DOHH2 (cell line): ENCODE measurements at regions not wholly inside any gene's neighbourhood (a gene's known extent, or its start where the extent isn't known, plus 50 kb on each side); places are given as distances from the start of the nearest gene placed in this dataset.

Source experiments
- H3F3A ChIP-seq: fragments of 200-600 bp; sonication (generic), shearing (Covaris generic); 2 replicates; pipeline ENCODE4 v1.6.0; 2016; ENCODE audit warnings: antibody characterized with exemption, mild to moderate bottlenecking; ENCODE audit not compliant: control insufficient read depth, insufficient read depth
- H3K27ac ChIP-seq: fragments of 200-600 bp; sonication (generic); 2 replicates; pipeline ENCODE4 v1.5.1; 2014; ENCODE audit warnings: low read depth, mild to moderate bottlenecking, low read length, moderate library complexity
- H3K27me3 ChIP-seq: fragments of 200-600 bp; sonication (generic); 2 replicates; pipeline ENCODE4 v1.6.1; 2014; ENCODE audit warnings: mild to moderate bottlenecking, low read length, mixed read lengths; ENCODE audit not compliant: control insufficient read depth
- H3K36me3 ChIP-seq: fragments of 200-600 bp; sonication (generic); 2 replicates; pipeline ENCODE4 v1.6.1; 2014; ENCODE audit warnings: mild to moderate bottlenecking, low read length, moderate library complexity, mixed read lengths; ENCODE audit not compliant: control insufficient read depth
- H3K4me1 ChIP-seq: fragments of 200-600 bp; sonication (generic); 2 replicates; pipeline ENCODE4 v1.6.1; 2014; ENCODE audit warnings: mild to moderate bottlenecking, low read length, mixed read lengths; ENCODE audit not compliant: control insufficient read depth
- H3K4me2 ChIP-seq: fragments of 200-600 bp; sonication (generic); 2 replicates; pipeline ENCODE4 v1.6.0; 2014; ENCODE audit warnings: mild to moderate bottlenecking, low read length, moderate library complexity
- H3K4me3 ChIP-seq: fragments of 200-600 bp; sonication (generic); 2 replicates; pipeline ENCODE4 v1.5.1; 2014; ENCODE audit warnings: mild to moderate bottlenecking, low read length, mixed read lengths
- H3K79me2 ChIP-seq: fragments of 200-600 bp; sonication (generic); 2 replicates; pipeline ENCODE4 v1.6.1; 2014; ENCODE audit warnings: mild to moderate bottlenecking, low read length, mixed read lengths; ENCODE audit not compliant: control insufficient read depth
- H3K9me2 ChIP-seq: fragments of 200-600 bp; sonication (generic); replicated peaks from 2 replicates; pipeline ENCODE4 v1.6.1; 2014; ENCODE audit warnings: mild to moderate bottlenecking, low read length, mixed read lengths; ENCODE audit not compliant: control insufficient read depth
- H3K9me3 ChIP-seq: fragments of 200-600 bp; sonication (generic); 2 replicates; pipeline ENCODE4 v1.6.1; 2014; ENCODE audit warnings: antibody characterized with exemption, low read length, mixed read lengths; ENCODE audit not compliant: control insufficient read depth, insufficient read depth
- H4K20me1 ChIP-seq: fragments of 200-600 bp; sonication (generic); 2 replicates; pipeline ENCODE4 v1.6.0; 2014; ENCODE audit warnings: low read depth, mild to moderate bottlenecking, antibody characterized with exemption, low read length, moderate library complexity; ENCODE audit not compliant: control insufficient read depth, insufficient read depth
- CTCF ChIP-seq: fragments of 200-600 bp; sonication (generic); IDR thresholded peaks from one replicate; pipeline ENCODE4 v1.5.1; 2014; ENCODE audit warnings: antibody characterized with exemption, mild to moderate bottlenecking, low read depth, low read length; ENCODE audit not compliant: poor library complexity, severe bottlenecking
- EZH2phosphoT487 ChIP-seq: fragments of 200-600 bp; sonication (generic); IDR thresholded peaks from 2 replicates; pipeline ENCODE4 v1.6.1; 2017; ENCODE audit warnings: borderline replicate concordance, mild to moderate bottlenecking, antibody characterized with exemption, low read length, moderate library complexity, mixed read lengths

GRCh38 chr5:81802020-81802419 lies 51.1 kb upstream of the SSBP2 start:
- Histone ChIP-seq H3K4me1 (no peaks in the 10 kb centered on the region), H3F3A (no peaks in the 10 kb centered on the region), H4K20me1 (no peaks in the 10 kb centered on the region), H3K27me3 (no peaks in the 10 kb centered on the region), H3K27ac (no peak overlapping the region), H3K9me3 (peaks cover 5% of the 10 kb centered on the region; the same call in 1 of the 2 replicates), H3K36me3 (no peaks in the 10 kb centered on the region), H3K4me2 (no peak overlapping the region), H3K9me2 (no peaks in the 10 kb centered on the region), H3K4me3 (no peak overlapping the region), H3K79me2 (no peaks in the 10 kb centered on the region)
- TF ChIP-seq EZH2phosphoT487 (no peak), CTCF (no peak)

GRCh38 chr5:81800797-81801196 lies 49.9 kb upstream of the SSBP2 start:
- TF ChIP-seq CTCF (no peak), EZH2phosphoT487 (no peak)

More at GRCh38 chr5:81800797-81801196, 49.9 kb upstream of the SSBP2 start:
- Histone ChIP-seq H3K9me3 (no peaks in the 10 kb centered on the region), H3K27ac (no peak overlapping the region), H3K4me2 (no peak overlapping the region), H3K27me3 (no peaks in the 10 kb centered on the region), H3F3A (no peaks in the 10 kb centered on the region), H4K20me1 (no peaks in the 10 kb centered on the region), H3K4me1 (no peaks in the 10 kb centered on the region), H3K36me3 (no peaks in the 10 kb centered on the region), H3K79me2 (no peaks in the 10 kb centered on the region), H3K9me2 (no peaks in the 10 kb centered on the region), H3K4me3 (no peak overlapping the region)
